ENCODE measurements at regions not wholly inside any gene's neighbourhood (a gene's known extent, or its start where the extent isn't known, plus 50 kb on each side); places are given as distances from the start of the nearest gene placed in this dataset.
"Not testable (repeated sequence)": the region's sequence is repeated elsewhere in the genome, so short reads cannot be mapped to it uniquely, and the experiment has no call there.

DNA sequence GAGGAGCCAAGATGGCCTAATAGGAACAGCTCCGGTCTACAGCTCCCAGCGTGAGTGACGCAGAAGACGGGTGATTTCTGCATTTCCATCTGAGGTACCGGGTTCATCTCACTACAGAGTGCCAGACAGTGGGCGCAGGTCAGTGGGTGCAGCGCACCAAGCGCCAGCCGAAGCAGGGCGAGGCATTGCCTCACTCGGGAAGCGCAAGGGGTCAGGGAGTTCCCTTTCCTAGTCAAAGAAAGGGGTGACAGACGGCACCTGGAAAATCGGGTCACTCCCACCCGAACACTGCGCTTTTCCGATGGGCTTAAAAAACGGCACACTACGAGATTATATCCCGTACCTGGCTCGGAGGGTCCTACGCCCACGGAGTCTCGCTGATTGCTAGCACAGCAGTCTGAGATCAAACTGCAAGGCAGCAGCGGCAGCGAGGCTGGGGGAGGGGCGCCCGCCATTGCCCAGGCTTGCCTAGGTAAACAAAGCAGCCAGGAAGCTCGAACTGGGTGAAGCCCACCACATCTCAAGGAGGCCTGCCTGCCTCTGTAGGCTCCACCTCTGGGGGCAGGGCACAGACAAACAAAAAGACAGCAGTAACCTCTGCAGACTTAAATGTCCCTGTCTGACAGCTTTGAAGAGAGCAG, 117.1 kb downstream of the MZT1 start:
- 88 to 91% methylated on average over 25 to 29 of the region's 29 CpGs for WGBS, 2 donors
- intact Hi-C loops (cut with DNase I); DNase-seq; ATAC-seq (ENCODE audit: low FRiP score); H3K36me3 ChIP-seq (ENCODE audit: control insufficient read depth in 1 of 2, insufficient read depth in 2 of 2, low read length in 1 of 2); H3K27me3 ChIP-seq (ENCODE audit: control insufficient read depth in 1 of 2, insufficient read depth in 2 of 2, low read length in 1 of 2); H3K27ac ChIP-seq (ENCODE audit: low read depth in 1 of 2, low read length in 2 of 2); H3K4me3 ChIP-seq (ENCODE audit: low read length in 2 of 2); H3K9me3 ChIP-seq (ENCODE audit: control insufficient read depth, low read length); H3K4me1 ChIP-seq (ENCODE audit: control insufficient read depth in 1 of 2, insufficient read depth in 2 of 2, low read length in 2 of 2): not testable (repeated sequence)

DNA sequence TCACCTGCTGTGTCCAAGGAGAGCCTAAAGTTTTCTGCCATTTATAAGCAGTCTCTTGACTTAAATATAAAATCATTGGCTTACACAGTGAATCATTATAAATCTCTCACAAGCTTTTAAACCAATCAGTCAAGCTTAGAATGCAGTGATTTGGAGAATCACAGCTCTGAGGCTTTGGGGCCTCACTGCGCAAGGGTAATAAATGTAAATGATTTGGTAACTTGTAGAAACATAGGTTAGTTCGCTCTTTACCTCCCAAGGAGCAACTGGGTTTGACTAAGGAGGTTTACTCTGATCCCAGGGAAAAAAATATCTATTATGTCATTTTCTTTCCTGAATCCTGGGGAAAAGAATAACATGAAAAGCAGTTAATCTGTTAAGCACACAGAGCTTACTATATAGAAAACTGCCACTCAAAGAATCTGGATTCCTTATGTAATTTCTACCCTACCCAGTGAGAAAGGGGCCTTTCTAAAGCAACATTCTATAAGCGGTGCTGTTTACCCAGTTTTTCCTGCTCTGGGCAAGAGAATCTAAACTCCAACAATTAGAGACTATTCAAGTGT, 128.2 kb downstream of the MZT1 start:
- Histone ChIP-seq H3K9me3 (ENCODE audit: control insufficient read depth, low read length) (no peaks in the 10 kb centered on the region), H3K4me1 (ENCODE audit: control insufficient read depth in 1 of 2, insufficient read depth in 2 of 2, low read length in 2 of 2) (no peaks in the 10 kb centered on the region), H3K36me3 (ENCODE audit: control insufficient read depth in 1 of 2, insufficient read depth in 2 of 2, low read length in 1 of 2) (no peaks in the 10 kb centered on the region), H3K4me3 (ENCODE audit: low read length in 2 of 2) (no peak overlapping the region), H3K27ac (ENCODE audit: low read depth in 1 of 2, low read length in 2 of 2) (no peak overlapping the region), H3K27me3 (ENCODE audit: control insufficient read depth in 1 of 2, insufficient read depth in 2 of 2, low read length in 1 of 2) (peaks cover 0 to under 1% of the 10 kb centered on the region in 2 donors)
- intact Hi-C loops (cut with DNase I): no loop called here
- no peak for ATAC-seq (ENCODE audit: low FRiP score)
- no peak for DNase-seq
- 33 to 41% methylated on average over 3 of the region's 3 CpGs for WGBS, 2 donors

DNA sequence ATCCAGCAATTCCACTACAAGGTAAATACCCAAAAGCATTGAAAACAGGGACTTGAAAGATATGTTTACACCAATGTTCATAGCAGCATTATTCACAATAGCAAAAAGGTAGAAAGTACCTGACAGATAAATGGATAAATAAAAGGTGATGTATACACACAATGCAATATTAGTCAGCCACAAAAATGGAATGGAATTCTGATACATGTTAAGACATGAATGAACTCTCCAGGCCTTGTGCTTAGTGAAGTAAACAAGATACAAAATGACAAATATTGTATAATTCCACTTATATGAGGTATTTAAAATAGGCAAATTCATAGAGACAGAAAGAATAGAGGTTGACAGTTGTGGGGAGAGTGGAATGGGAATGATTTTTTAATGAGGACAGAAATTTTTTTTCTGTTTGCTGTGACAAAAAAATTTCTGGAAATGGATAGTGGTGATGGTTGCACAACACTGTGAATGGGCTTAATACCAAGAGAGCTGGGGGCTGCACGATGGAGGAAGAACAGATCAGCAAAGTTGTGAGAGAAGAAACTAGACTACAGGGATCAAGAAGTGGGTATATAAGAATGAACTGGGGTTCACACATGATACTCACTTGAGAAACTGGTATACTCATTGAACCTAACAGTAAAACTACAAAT, 137.2 kb downstream of the MZT1 start:
- intact Hi-C loops (cut with DNase I): no loop called here
- WGBS, 2 donors: 84 to 88% methylated on average over 1 of the region's 1 CpG
- DNase-seq: no peak
- H3K36me3 ChIP-seq (ENCODE audit: control insufficient read depth in 1 of 2, insufficient read depth in 2 of 2, low read length in 1 of 2): no peaks in the 10 kb centered on the region
- no peaks in the 10 kb centered on the region for H3K4me1 ChIP-seq (ENCODE audit: control insufficient read depth in 1 of 2, insufficient read depth in 2 of 2, low read length in 2 of 2)
- no peak for ATAC-seq (ENCODE audit: low FRiP score)
- H3K27ac ChIP-seq (ENCODE audit: low read depth in 1 of 2, low read length in 2 of 2): no peak overlapping the region
- H3K27me3 ChIP-seq (ENCODE audit: control insufficient read depth in 1 of 2, insufficient read depth in 2 of 2, low read length in 1 of 2): no peaks in the 10 kb centered on the region
- no peaks in the 10 kb centered on the region for H3K9me3 ChIP-seq (ENCODE audit: control insufficient read depth, low read length)
- no peak overlapping the region for H3K4me3 ChIP-seq (ENCODE audit: low read length in 2 of 2)

DNA sequence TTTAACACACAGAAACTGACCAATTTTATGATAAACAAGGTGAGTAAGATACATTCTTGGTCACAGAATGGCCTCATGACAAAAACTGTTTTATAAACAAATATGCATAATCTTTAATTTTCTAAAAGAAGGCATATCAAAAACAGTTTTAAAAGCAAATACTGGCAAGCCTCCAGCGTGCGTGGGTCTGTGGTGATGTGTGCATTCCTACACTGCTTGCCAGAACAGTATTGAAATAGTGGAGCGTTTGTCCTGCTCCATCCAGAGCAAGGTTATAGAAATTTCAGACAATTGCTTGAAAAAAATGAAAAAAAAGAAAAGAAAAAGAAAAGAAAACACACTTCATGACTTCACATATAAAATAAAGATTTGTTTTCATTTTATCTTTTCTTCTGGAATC, 140.9 kb downstream of the MZT1 start:
- intact Hi-C loops (cut with DNase I): no loop called here
- H3K4me1 ChIP-seq (ENCODE audit: control insufficient read depth in 1 of 2, insufficient read depth in 2 of 2, low read length in 2 of 2): no peaks in the 10 kb centered on the region
- no peaks in the 10 kb centered on the region for H3K9me3 ChIP-seq (ENCODE audit: control insufficient read depth, low read length)
- no peaks in the 10 kb centered on the region for H3K27me3 ChIP-seq (ENCODE audit: control insufficient read depth in 1 of 2, insufficient read depth in 2 of 2, low read length in 1 of 2)
- ATAC-seq (ENCODE audit: low FRiP score): no peak
- H3K4me3 ChIP-seq (ENCODE audit: low read length in 2 of 2): no peak overlapping the region
- no peak for DNase-seq
- H3K36me3 ChIP-seq (ENCODE audit: control insufficient read depth in 1 of 2, insufficient read depth in 2 of 2, low read length in 1 of 2): no peaks in the 10 kb centered on the region
- 7% methylated on average over 3 of the region's 3 CpGs for WGBS, 2 donors
- no peak overlapping the region for H3K27ac ChIP-seq (ENCODE audit: low read depth in 1 of 2, low read length in 2 of 2)

DNA sequence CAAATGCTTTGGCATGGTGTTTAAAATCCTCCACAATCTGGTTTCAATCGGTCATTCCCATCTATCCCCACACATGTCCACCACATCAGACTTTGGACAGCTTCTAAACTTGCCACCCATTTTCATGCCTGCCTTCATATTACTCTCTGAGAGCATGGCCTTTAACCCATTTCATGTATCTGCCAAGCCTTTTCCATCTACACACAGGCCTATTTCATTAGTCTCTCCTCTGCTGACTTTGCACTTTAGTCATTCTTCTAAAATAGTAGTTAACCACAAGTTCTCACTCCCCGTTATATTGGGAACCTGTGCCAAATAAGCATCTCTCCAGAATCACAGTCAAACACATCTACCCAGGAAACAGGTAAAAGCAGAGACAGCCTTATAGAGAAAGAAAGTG, 142.2 kb downstream of the MZT1 start:
- no peaks in the 10 kb centered on the region for H3K4me1 ChIP-seq (ENCODE audit: control insufficient read depth in 1 of 2, insufficient read depth in 2 of 2, low read length in 2 of 2)
- intact Hi-C loops (cut with DNase I): no loop called here
- no peaks in the 10 kb centered on the region for H3K36me3 ChIP-seq (ENCODE audit: control insufficient read depth in 1 of 2, insufficient read depth in 2 of 2, low read length in 1 of 2)
- H3K27me3 ChIP-seq (ENCODE audit: control insufficient read depth in 1 of 2, insufficient read depth in 2 of 2, low read length in 1 of 2): no peaks in the 10 kb centered on the region
- H3K27ac ChIP-seq (ENCODE audit: low read depth in 1 of 2, low read length in 2 of 2): no peak overlapping the region
- H3K9me3 ChIP-seq (ENCODE audit: control insufficient read depth, low read length): no peaks in the 10 kb centered on the region
- 73 to 74% methylated on average over 2 of the region's 2 CpGs for WGBS, 2 donors
- ATAC-seq (ENCODE audit: low FRiP score) (no peak), DNase-seq (no peak)
- H3K4me3 ChIP-seq (ENCODE audit: low read length in 2 of 2): no peak overlapping the region

DNA sequence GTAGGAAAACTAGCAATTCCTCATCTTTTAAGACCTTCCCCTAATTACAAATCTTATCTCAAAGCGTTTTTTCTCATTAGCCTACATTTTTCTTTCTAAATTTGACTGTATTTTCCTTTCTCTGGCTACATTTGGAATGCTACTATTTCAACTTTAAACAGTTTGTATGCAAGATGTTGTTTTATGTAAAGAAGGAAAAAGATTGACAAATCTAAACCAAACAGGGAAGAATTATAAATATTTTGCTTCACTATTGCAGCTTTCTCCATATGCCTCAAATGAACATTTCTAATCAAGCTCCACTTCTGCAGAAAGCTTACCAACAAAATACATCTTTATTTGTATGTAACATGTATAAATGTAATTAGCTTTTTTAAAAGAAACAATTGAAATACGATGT, 156.2 kb downstream of the MZT1 start:
- ATAC-seq (ENCODE audit: low FRiP score) (no peak), DNase-seq (no peak)
- 3 to 19% methylated on average over 2 of the region's 2 CpGs for WGBS, 2 donors
- H3K4me1 ChIP-seq (ENCODE audit: control insufficient read depth in 1 of 2, insufficient read depth in 2 of 2, low read length in 2 of 2): no peaks in the 10 kb centered on the region
- H3K4me3 ChIP-seq (ENCODE audit: low read length in 2 of 2): no peak overlapping the region
- H3K27me3 ChIP-seq (ENCODE audit: control insufficient read depth in 1 of 2, insufficient read depth in 2 of 2, low read length in 1 of 2): no peaks in the 10 kb centered on the region
- no peak overlapping the region for H3K27ac ChIP-seq (ENCODE audit: low read depth in 1 of 2, low read length in 2 of 2)
- no peaks in the 10 kb centered on the region for H3K9me3 ChIP-seq (ENCODE audit: control insufficient read depth, low read length)
- no peaks in the 10 kb centered on the region for H3K36me3 ChIP-seq (ENCODE audit: control insufficient read depth in 1 of 2, insufficient read depth in 2 of 2, low read length in 1 of 2)
- intact Hi-C loops (cut with DNase I): no loop called here

DNA sequence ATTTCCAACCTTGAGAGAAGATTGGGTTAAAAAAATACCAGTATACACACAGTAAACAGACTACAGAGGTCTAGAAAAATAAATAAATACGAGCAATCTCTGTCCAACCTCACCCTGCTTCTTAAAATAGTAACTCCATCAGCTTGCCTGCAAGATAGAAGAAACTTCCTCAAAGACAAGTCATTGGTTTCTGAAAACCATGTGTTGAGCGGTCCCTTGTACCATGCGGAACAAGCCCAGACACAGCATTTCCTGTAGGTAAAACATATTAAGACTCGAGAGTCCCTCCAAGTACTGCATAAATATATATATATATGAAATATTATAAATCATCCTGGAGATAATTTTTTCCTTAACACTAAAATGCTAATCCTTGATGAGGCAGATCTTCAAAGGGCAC, 157.4 kb downstream of the MZT1 start:
- Histone ChIP-seq H3K4me1 (ENCODE audit: control insufficient read depth in 1 of 2, insufficient read depth in 2 of 2, low read length in 2 of 2) (no peaks in the 10 kb centered on the region), H3K36me3 (ENCODE audit: control insufficient read depth in 1 of 2, insufficient read depth in 2 of 2, low read length in 1 of 2) (no peaks in the 10 kb centered on the region), H3K4me3 (ENCODE audit: low read length in 2 of 2) (no peak overlapping the region), H3K27ac (ENCODE audit: low read depth in 1 of 2, low read length in 2 of 2) (no peak overlapping the region), H3K27me3 (ENCODE audit: control insufficient read depth in 1 of 2, insufficient read depth in 2 of 2, low read length in 1 of 2) (no peaks in the 10 kb centered on the region), H3K9me3 (ENCODE audit: control insufficient read depth, low read length) (no peaks in the 10 kb centered on the region)
- ATAC-seq (ENCODE audit: low FRiP score) (no peak), DNase-seq (no peak)
- WGBS, 2 donors: 33 to 42% methylated on average over 4 of the region's 4 CpGs
- intact Hi-C loops (cut with DNase I): no loop called here

DNA sequence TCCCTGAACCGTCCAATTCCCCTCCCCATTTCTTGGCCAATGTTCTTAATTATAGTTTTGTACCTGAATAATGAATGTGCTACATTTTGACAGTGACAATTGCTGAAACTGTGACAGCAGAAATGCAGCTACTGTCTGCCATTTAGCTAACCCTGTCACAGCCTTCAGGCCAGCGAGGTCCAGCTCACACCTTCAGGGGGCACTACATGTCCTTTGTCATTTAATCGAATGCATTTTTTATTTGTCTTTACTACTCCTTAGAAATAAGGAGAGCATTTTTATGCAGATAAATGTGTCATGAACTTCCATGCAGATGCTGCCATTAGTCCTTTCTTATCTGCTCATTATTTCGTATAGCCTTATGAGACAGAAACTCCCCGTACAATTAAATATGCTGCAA, 159.9 kb downstream of the MZT1 start:
- no peak for DNase-seq
- WGBS, 2 donors: 68 to 70% methylated on average over 5 of the region's 5 CpGs
- Histone ChIP-seq H3K9me3 (ENCODE audit: control insufficient read depth, low read length) (no peaks in the 10 kb centered on the region), H3K4me3 (ENCODE audit: low read length in 2 of 2) (no peak overlapping the region), H3K36me3 (ENCODE audit: control insufficient read depth in 1 of 2, insufficient read depth in 2 of 2, low read length in 1 of 2) (no peaks in the 10 kb centered on the region), H3K4me1 (ENCODE audit: control insufficient read depth in 1 of 2, insufficient read depth in 2 of 2, low read length in 2 of 2) (no peaks in the 10 kb centered on the region), H3K27ac (ENCODE audit: low read depth in 1 of 2, low read length in 2 of 2) (no peak overlapping the region), H3K27me3 (ENCODE audit: control insufficient read depth in 1 of 2, insufficient read depth in 2 of 2, low read length in 1 of 2) (no peaks in the 10 kb centered on the region)
- intact Hi-C loops (cut with DNase I): no loop called here
- ATAC-seq (ENCODE audit: low FRiP score): no peak

GRCh38 chr13:72566526-72566925, 160.9 kb downstream of the MZT1 start:
- Histone ChIP-seq H3K36me3 (ENCODE audit: control insufficient read depth in 1 of 2, insufficient read depth in 2 of 2, low read length in 1 of 2) (no peaks in the 10 kb centered on the region), H3K4me3 (ENCODE audit: low read length in 2 of 2) (no peak overlapping the region), H3K27me3 (ENCODE audit: control insufficient read depth in 1 of 2, insufficient read depth in 2 of 2, low read length in 1 of 2) (no peaks in the 10 kb centered on the region), H3K27ac (ENCODE audit: low read depth in 1 of 2, low read length in 2 of 2) (no peak overlapping the region), H3K9me3 (ENCODE audit: control insufficient read depth, low read length) (no peaks in the 10 kb centered on the region), H3K4me1 (ENCODE audit: control insufficient read depth in 1 of 2, insufficient read depth in 2 of 2, low read length in 2 of 2) (no peaks in the 10 kb centered on the region)
- WGBS, 2 donors: 64 to 69% methylated on average over 3 of the region's 3 CpGs
- intact Hi-C loops (cut with DNase I): no loop called here
- DNase-seq (no peak), ATAC-seq (ENCODE audit: low FRiP score) (no peak)

All from aorta (tissue), 5 donors.